Left hindlimb (tissue), 1 donor: ENCODE measurements at regions not wholly inside any gene's neighbourhood (a gene's known extent, or its start where the extent isn't known, plus 50 kb on each side); places are given as distances from the start of the nearest gene placed in this dataset.
"Not testable (repeated sequence)": the region's sequence is repeated elsewhere in the genome, so short reads cannot be mapped to it uniquely, and the experiment has no call there.

Source experiments
- DNase-seq: peaks from one replicate; pipeline ENCODE4 v3.0.0-alpha.2; 2018

DNA sequence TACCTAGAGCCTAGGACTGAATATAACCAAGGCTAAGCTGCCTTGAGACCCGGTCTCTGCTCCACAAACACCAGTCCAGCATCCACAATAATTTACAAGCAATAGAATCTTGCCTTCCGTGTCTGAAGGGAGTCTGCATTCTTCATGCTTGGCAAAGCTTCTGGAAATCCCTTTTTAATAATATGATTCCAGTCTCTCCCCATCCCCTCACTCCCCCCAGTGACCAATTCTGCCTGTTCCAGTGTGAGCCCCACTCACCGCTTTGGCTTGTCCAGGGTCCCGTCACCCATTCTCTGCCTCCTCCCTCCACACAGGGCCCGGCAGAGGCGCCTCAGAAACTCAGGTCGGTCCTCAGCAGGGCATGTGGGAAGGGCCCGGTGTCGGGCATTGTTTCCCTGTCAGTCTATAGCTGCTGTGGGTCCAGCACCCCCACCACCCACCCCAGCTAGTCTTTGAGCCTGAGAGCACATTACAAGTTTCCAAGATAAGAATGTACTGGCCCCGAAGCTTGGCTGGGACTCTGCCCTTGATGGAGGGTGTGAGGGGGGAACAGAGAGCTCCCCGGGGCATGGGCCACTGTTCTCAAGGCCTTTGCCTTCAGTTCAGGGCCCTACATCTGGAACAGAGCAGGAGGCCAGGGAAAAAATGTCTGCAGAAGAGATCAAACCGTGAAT lies 129.7 kb upstream of the MYCN start:
- DNase-seq = no peak

GRCh38 chr2:15811367-15811766 lies 129.0 kb upstream of the MYCN start:
- no peak for DNase-seq

GRCh38 chr2:15812187-15812780 lies 128.1 kb upstream of the MYCN start:
- no peak for DNase-seq

DNA sequence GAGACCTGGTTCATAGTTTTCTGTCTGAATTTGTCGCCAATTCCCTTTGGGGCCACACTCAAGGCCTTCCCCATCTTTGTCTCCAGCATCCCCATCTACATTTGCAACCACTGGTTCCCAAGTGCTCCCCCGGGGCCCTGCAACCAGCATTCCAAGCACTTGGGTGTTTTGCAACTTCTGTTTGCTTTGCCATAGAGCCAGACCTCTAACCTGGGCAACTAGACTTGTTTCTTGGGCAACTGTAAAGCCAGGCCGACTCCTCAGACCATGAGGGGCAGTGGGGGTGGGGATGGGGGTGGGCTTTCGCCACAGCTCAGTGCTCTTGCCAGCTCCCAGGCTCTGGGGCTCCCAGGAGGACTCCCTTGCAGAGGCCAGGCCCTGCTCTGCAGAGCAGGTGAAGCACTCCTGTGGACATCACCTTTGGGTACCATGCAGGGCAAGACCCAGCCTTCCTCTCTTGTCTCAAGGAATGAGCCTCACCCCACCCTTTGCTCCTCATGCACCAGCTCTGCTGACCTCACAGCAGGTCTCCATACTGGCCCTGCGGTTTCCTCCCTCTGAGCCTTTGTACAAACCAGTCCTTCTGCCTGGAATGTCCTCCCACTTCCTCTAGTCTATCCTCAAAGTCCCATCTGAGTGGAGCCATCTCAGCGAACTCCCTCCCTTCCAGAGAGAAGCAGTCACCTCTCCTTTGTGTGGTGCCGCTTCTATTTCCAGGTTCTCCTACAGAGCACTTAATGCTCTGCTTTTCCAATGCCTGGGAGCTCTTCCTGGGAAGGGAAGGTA lies 126.7 kb upstream of the MYCN start:
- DNase-seq = no peak

GRCh38 chr2:15814403-15814802 lies 125.9 kb upstream of the MYCN start:
- DNase-seq = no peak

- no peak for DNase-seq
Measured at GRCh38 chr2:15814946-15815345, 125.4 kb upstream of the MYCN start.

GRCh38 chr2:15816226-15816625 lies 124.1 kb upstream of the MYCN start:
- no peak for DNase-seq

DNA sequence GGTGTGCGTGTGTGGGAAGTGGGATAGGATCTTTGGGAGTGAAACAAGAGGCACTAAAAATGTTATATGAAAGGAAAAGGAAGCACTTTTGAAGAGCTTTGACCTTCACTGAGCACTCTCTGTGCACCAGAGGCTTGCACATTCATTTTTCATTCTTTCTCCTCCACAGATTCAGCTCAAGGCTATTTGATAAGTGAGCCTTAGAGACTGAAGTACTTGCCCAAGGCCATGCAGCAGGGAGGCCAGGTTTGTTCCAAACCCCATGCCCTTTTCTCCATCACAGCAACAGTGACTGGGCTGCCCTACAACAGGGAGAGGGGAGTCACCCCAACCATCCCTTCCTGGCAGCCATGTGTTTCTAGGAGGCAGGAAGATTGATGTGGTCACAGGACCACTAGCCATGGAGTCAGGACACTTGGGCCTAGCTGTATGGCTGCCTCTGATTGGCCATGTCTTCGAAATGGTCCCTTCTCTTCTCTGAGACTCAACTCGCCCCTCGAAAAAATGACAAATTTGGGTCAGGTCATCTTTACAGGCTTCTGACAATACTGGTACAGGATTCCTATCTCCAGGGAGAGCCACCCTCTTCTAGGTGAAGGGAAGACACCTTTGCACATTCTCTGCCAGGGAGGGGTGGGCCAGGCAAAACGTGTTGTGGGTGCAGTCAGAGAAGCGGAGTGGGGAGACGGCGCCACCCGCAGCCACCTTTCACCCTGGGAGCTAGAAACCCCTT lies 123.5 kb upstream of the MYCN start:
- no peak for DNase-seq

- no peak for DNase-seq
Measured at GRCh38 chr2:15817748-15818147, 122.6 kb upstream of the MYCN start.

GRCh38 chr2:15818318-15818753 lies 122.0 kb upstream of the MYCN start:
- DNase-seq = no peak

GRCh38 chr2:15818881-15819280 lies 121.5 kb upstream of the MYCN start:
- no peak for DNase-seq

- DNase-seq = no peak
Measured at GRCh38 chr2:15819562-15820256, 120.6 kb upstream of the MYCN start.

GRCh38 chr2:15820257-15820566 lies 120.1 kb upstream of the MYCN start:
- no peak for DNase-seq

GRCh38 chr2:15820927-15821326 lies 119.4 kb upstream of the MYCN start:
- no peak for DNase-seq

DNA sequence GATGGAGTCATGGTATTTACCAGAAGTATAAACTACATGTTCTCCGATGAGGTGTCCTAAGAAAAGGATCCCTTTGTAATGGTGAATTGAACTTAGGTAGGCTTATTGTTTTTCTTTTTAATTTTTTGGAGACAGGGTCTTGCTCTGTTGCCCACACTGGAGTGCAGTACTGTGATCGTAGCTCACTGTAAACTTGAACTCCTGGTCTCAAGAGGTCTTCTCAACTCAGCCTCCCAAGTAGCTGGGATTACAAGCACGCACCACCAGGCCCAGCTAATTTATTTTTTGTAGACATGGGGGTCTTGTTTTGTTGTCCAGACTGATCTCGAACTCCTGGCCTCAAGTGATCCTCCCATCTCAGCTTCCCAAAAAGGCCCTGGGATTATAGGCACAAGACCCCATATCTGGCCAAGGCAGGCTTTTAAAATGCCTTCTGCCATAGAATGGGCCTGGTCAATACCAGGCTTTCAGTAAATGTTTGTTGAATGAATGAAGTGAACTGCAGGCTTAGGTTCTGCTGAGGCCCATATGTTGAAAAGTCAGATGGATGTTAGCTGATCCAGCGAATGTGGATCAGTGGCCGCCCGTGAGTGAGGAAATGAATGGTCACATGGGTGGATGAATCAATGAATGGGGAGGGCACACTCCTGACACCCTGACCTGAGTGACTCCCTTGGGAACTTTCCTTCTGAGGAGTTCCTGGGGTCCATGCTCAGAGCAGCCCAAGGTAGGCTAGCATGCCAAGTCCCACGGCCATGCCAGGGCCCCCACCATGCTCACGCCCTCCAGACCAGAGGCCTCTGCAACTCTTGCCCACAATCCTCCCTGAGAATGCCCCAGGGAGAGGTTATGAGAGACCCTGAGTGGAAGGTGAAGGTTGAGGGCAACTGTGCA lies 118.0 kb upstream of the MYCN start:
- no peak for DNase-seq

DNA sequence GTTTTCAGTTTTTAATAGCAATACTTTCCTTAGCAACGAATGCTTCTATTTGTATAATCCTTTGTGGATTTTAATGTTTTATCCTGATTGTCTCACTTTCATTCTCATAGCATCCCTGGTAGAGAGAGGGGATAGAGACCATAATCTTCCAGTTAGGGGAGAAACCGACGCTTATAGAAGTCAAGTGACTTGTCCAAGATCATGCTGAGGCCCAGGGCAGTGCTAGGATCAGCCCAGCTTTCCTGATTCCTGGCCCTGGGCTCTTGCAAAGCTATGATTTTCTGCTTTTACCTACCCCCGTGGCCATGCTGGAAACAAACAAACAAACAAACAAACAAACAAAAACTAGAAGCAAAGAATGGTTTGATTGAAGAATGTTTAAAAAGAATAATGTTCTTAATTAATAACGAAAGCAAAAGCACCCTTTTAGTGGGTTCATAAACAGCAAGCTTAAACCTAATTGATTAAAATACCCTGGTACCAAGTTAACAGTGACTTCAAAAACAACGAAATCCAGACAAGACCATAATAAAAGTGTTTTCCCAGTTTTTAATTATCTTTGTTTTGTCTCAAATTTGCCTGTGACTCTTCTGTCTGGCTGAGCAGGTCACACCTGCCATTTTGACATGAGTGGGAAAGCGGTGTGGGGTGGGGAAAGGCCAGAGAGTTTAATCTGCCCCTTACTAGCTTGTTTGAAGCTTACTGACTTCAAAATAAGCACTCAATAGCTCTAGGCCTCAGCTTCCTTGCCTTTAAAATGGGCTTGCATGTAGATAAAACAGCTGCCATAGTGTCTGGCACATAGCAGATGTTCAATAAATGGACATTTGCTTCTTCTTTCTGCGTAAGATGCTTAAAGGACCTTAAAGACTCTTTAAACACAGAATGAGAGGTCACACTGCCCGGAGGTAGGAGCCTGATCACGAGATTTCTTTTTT lies 116.6 kb upstream of the MYCN start:
- no peak for DNase-seq

DNA sequence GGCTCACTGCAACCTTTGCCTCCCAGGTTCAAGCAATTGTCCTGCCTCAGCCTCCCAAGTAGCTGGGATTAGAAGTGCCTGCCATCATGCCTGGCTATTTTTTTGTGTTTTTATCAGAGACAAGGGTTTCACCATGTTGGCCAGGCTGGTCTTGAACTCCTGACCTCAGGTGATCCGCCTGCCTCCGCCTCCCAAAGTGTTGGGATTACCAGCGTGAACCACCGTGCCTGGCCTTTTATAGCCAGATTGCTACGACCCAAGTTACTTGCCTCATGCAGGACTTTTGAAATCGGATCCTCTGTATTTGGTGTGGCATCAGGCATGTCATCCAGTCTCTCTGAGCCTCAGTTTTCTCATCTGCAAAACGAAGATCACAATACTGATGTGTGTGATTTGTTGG lies 115.9 kb upstream of the MYCN start:
- not testable (repeated sequence) for DNase-seq

DNA sequence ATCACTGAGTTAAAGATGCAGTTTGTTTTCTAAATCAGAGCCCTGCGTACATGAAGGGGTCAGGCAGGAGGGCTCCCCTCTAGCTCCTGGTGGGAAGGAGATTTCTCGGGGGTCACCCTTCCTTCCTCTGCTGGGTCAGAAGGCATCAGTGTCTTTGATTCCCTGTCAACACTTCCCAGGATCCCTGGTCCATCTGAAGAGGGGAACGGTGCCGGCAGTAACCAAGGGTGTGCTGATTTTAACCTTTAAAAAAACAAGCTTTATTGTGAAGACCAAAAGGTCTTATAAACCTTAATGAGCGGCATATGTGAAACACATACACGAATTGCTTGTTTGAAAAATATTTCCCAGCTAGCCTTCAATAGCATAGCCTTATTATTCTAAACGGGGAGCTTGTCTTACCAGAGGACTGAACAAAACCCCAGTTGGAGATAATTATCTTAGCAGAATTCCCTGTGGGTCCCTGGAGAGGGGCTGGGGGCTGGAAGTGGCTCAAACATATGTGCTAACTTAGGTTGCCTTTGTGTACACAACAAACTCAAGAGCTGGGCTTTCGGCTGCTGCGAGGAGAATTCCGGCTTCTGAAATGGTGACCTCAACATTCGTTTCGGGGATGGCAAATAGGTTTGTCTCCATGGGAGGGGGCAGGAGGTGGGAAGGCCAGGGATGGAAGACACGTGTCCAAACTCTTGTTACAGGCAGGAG lies 114.9 kb upstream of the MYCN start:
- DNase-seq = no peak

DNA sequence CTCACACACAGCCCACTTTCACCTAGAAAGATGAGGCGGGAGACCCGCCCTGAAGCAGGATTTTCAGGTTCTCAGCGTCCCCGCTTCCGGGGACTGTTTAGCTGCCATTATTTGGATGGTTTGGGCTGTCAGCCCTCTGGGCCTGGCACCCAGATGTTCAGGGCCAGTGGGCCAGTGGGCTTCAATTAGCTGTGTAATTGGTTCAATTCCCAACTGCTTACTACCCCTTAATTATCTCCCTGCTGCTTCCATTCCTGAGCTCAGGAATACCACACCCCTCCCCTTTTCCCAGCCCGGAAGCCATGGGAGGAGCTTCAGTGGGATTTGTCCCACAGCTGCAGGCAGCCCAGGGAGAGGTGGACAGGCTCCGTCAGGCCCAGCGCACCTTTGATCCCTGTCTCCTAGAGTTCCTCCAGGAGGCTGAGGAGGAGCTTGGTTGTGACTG lies 114.1 kb upstream of the MYCN start:
- no peak for DNase-seq

- no peak for DNase-seq
Measured at GRCh38 chr2:15827001-15827400, 113.3 kb upstream of the MYCN start.
